ENCODE measurements at regions not wholly inside any gene's neighbourhood (a gene's known extent, or its start where the extent isn't known, plus 50 kb on each side); places are given as distances from the start of the nearest gene placed in this dataset.

GRCh38 chr2:108115868-108116267, 123.9 kb upstream of the SULT1C3 start:
- TF ChIP-seq CTCF (optimal IDR thresholded peaks at IDR 0.05 in 1 of 3, IDR thresholded peaks at IDR 0.05 in 1 of 3, conservative IDR thresholded peaks at IDR 0.05 in 1 of 3; ENCODE audit: extremely low read depth in 1 of 3, insufficient read depth in 2 of 3, low read length in 3 of 3) (no peak), EZH2 (IDR thresholded peaks at IDR 0.05; ENCODE audit: low read length) (no peak)
